Body of pancreas (tissue), 4 donors: ENCODE measurements at regions not wholly inside any gene's neighbourhood (a gene's known extent, or its start where the extent isn't known, plus 50 kb on each side); places are given as distances from the start of the nearest gene placed in this dataset.

ENCODE experiments used
- ATAC-seq: fragments of 150-250 bp; one replicate; pipeline ENCODE4 v1.9.1; 2016
- DNase-seq, 4 donors: peaks; one replicate each; pipeline ENCODE4 v3.0.0-alpha.2; 2019
- H3K27ac ChIP-seq, 4 donors: fragments of 200-600 bp; sonication (generic); 1 replicate in 3 of 4; 2 replicates in 1 of 4; pipeline versions ENCODE4 v1.5.1 to v1.6.1; 2016 to 2019; ENCODE audit warnings: mild to moderate bottlenecking in 1 of 4, mixed read lengths in 1 of 4, moderate library complexity in 1 of 4
- H3K27me3 ChIP-seq, 2 donors: fragments of 200-600 bp; sonication (generic); one replicate each; pipeline ENCODE4 v1.6.0; 2016; ENCODE audit warnings: mild to moderate bottlenecking in 1 of 2
- H3K36me3 ChIP-seq, 2 donors: fragments of 200-600 bp; sonication (generic); replicated peaks in 1 of 2; 2 replicates each; pipeline ENCODE4 v1.5.1; 2016; ENCODE audit warnings: low read depth in 2 of 2; ENCODE audit not compliant: insufficient read depth in 1 of 2
- H3K4me1 ChIP-seq: fragments of 200-600 bp; sonication (generic); one replicate; pipeline ENCODE4 v1.6.0; 2016
- H3K4me3 ChIP-seq, 2 donors: fragments of 200-600 bp; sonication (generic); 1 replicate in 1 of 2; 2 replicates in 1 of 2; pipeline ENCODE4 v1.5.1; 2016 to 2019
- H3K9me3 ChIP-seq, 3 donors: fragments of 200-600 bp; sonication (generic); 1 replicate in 2 of 3; 2 replicates in 1 of 3; pipeline ENCODE4 v1.5.1; 2016
- CTCF ChIP-seq, 7 experiments: fragments of 450-650 bp in 4 of 7; fragments of 200-600 bp in 3 of 7; sonication (generic) in 3 of 7; IDR thresholded peaks; one replicate each; pipeline ENCODE4 v1.5.1; 2016 to 2019; ENCODE audit warnings: antibody characterized with exemption in 7 of 7
- POLR2A ChIP-seq, 3 donors: fragments of 450-650 bp; IDR thresholded peaks; one replicate each; pipeline ENCODE4 v1.6.1; 2016; ENCODE audit warnings: antibody characterized with exemption in 3 of 3, mild to moderate bottlenecking in 2 of 3
- WGBS, 2 donors: methylation state at CpG; one replicate each; pipeline ENCODE4 v1.1.5; 2017; 5-methylcytosine and 5-hydroxymethylcytosine counted together
- intact Hi-C: fragments of 100-400 bp; cut with DNase I; formaldehyde crosslinking; loops from one replicate; pipeline ENCODE4 v1.15.1; 2023

DNA sequence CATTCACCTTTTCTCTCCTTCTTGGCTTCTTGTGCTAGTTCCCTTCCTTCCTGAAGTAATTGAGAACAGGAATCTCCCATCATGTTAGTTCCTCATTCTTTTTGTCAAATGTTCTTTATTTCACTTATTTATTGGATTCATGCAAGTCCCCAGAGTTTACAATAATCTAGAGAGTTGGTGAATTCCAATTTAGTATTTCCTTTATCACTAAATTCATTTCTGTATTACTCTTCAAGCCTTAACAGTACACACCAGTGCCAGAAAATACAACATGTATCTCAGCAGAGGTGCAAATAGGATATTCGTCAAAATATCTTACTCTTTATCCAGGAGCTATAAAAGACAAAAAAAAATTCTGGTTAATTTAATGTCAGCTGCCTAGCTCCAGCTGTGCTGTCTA, 121.9 kb upstream of the SETBP1 start:
- H3K27me3 ChIP-seq, result no peaks in the 10 kb centered on the region
- DNase-seq (no peak), ATAC-seq (no peak)
- no peak for TF ChIP-seq CTCF (IDR thresholded peaks at IDR 0.05)
- no peak for TF ChIP-seq POLR2A (IDR thresholded peaks at IDR 0.05)
- intact Hi-C loops, result no loop called here
- WGBS, 2 donors, result 24 to 31% methylated on average over 1 of the region's 1 CpG
- H3K36me3 ChIP-seq, result no peaks in the 10 kb centered on the region
- H3K4me1 ChIP-seq, result no peaks in the 10 kb centered on the region
- no peaks in the 10 kb centered on the region for H3K9me3 ChIP-seq
- H3K4me3 ChIP-seq, result no peak overlapping the region
- H3K27ac ChIP-seq, result no peak overlapping the region

DNA sequence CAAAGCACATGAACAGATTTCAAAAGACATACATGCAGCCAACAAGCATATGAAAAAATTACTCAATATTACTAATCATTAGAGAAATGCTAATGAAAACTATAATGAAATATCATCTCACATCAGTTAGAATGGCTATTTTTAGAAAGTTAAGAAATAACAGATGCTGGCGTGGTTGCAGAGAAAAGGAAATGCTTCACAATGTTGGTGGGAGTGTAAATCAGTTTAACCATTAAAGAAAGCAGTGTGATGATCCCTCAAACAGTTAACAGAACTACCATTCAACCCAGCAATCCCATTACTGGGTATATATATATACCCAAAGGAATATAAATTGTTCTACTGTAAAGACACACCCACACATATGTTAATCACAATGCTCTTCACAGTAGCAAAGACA, 117.7 kb upstream of the SETBP1 start:
- DNase-seq (no peak), ATAC-seq (no peak)
- no peaks in the 10 kb centered on the region for H3K4me1 ChIP-seq
- H3K9me3 ChIP-seq, result no peaks in the 10 kb centered on the region
- no peak overlapping the region for H3K4me3 ChIP-seq
- no peaks in the 10 kb centered on the region for H3K27me3 ChIP-seq
- no peak overlapping the region for H3K27ac ChIP-seq
- 61 to 83% methylated on average over 1 of the region's 1 CpG for WGBS, 2 donors
- H3K36me3 ChIP-seq, result no peaks in the 10 kb centered on the region
- intact Hi-C loops, result no loop called here
- no peak for TF ChIP-seq POLR2A (IDR thresholded peaks at IDR 0.05)
- TF ChIP-seq CTCF (IDR thresholded peaks at IDR 0.05), result no peak

GRCh38 chr18:44564922-44565321, 115.8 kb upstream of the SETBP1 start:
- intact Hi-C loops, result no loop called here
- TF ChIP-seq POLR2A (IDR thresholded peaks at IDR 0.05) (no peak), CTCF (IDR thresholded peaks at IDR 0.05) (no peak)
- Histone ChIP-seq H3K36me3 (no peaks in the 10 kb centered on the region), H3K4me1 (no peaks in the 10 kb centered on the region), H3K9me3 (no peaks in the 10 kb centered on the region), H3K4me3 (no peak overlapping the region), H3K27ac (no peak overlapping the region), H3K27me3 (no peaks in the 10 kb centered on the region)
- ATAC-seq (no peak), DNase-seq (no peak)

GRCh38 chr18:44568342-44568741, 112.3 kb upstream of the SETBP1 start:
- H3K27me3 ChIP-seq, result no peaks in the 10 kb centered on the region
- no peaks in the 10 kb centered on the region for H3K9me3 ChIP-seq
- ATAC-seq (no peak), DNase-seq (no peak)
- H3K27ac ChIP-seq, result no peak overlapping the region
- TF ChIP-seq CTCF (IDR thresholded peaks at IDR 0.05) (no peak), POLR2A (IDR thresholded peaks at IDR 0.05) (no peak)
- H3K36me3 ChIP-seq, result no peaks in the 10 kb centered on the region
- no peak overlapping the region for H3K4me3 ChIP-seq
- no peaks in the 10 kb centered on the region for H3K4me1 ChIP-seq
- 94 to 98% methylated on average over 2 of the region's 2 CpGs for WGBS, 2 donors
- intact Hi-C loops, result no loop called here

GRCh38 chr18:44568986-44569385, 111.7 kb upstream of the SETBP1 start:
- TF ChIP-seq POLR2A (IDR thresholded peaks at IDR 0.05) (no peak), CTCF (IDR thresholded peaks at IDR 0.05) (no peak)
- DNase-seq (no peak), ATAC-seq (no peak)
- H3K4me1 ChIP-seq, result no peaks in the 10 kb centered on the region
- intact Hi-C loops, result no loop called here
- no peak overlapping the region for H3K27ac ChIP-seq
- H3K36me3 ChIP-seq, result no peaks in the 10 kb centered on the region
- whole genome bisulfite sequencing, 2 donors, result 54 to 72% methylated on average over 1 of the region's 1 CpG
- no peaks in the 10 kb centered on the region for H3K27me3 ChIP-seq
- H3K4me3 ChIP-seq, result no peak overlapping the region
- H3K9me3 ChIP-seq, result no peaks in the 10 kb centered on the region
